ENCODE measurements at regions not wholly inside any gene's neighbourhood (a gene's known extent, or its start where the extent isn't known, plus 50 kb on each side); places are given as distances from the start of the nearest gene placed in this dataset.

DNA sequence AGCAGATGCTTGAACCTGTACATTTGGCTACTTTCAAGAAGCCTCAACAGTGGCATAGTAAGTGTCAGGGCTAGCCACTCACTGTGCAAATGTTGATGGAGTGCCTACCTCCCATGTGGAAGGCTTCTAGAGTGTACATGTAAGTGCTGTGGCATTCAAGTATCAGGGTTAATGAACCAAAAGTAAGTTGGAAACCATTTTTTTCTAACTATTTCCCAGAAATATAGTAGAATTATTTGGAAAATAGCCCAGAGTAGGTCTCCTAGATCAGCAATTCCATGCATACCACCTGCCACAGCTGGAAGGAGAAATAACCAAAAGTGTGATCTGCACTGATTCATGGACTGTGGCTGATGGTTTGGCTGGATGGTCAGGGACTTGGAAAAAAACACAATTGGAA is 53.3 kb downstream of the FOXD1 start:
- no peak for DNase-seq (ENCODE audit: low read depth)

DNA sequence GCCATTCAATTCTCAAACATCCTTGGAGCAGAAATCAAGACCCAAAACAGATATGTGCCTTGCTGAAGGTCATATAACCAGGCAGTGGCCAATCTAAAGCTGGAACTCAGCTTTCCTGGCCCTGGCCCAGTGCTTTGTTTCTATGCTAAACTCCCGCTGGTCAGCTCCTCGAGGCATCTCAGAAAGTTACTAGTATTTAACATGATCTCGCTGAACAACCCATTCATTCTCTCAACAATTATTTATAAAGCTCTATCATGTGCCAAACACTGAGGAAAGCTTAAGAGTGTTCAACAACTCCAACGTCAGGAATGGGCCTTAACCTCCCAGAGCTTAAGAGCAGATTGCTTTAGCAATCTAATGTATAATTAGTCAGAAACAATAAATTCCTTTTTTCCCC is 54.0 kb downstream of the FOXD1 start:
- DNase-seq (ENCODE audit: low read depth): no peak

DNA sequence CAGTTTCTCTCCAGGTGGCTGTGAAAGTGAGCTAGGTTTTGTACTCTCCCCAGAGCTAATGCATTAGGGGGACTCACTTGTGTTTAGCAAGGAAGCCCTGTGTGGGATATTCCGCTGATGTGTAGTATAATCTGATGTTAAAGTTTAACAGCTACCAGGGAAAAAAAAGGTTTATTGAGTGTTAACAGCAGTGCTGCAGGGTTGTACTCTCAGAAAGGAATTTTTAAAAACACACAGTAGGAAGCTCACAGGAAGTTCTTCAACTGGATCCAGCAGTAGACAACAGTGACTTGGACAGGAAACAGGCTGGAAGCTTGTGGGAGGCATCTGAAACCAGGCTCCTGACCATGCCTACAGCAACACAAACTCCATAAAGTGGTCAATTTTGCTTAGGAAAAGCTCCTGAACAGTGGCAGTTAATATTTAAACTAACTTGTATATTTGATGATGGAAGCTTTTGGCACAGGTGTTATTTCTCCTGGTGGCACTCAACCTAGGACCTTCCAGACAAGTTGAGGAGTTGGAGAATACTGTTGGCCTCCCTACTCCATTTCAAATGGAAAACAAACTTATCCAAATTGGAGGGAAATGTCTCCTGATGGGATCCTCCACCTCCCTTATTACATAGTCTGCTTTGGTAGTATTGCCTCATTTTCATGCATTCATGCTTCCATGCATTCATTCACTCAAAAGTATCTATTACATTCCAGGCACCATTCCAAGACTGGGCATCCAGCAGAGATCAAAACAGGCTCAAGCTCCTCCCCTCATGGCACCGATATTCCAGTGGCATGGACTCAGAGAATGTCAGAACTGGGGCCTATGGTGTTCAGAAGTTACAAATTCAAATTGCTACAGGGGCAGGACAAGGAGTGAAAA is 54.7 kb downstream of the FOXD1 start:
- DNase-seq (ENCODE audit: low read depth): peak; percentile 38

DNA sequence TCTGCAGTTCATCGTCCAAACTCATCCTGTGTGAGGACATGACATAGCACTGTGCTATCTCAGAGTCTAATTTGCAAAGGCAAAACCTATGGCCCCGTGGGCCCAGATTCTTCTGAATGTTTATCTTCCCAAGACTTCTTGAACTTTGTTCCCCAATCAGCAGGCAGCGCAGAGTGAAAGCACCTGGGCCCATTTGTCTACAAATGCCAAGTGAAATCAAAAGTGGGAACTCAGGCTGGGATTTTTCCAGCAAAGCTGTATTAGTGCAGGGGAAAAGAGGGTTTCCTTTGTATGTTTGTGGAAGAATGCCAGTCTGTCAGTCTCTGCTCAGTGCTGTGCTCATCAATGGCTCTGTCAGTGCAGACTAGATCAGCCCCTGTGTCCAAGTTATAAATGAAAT is 55.8 kb downstream of the FOXD1 start:
- no peak for DNase-seq (ENCODE audit: low read depth)

DNA sequence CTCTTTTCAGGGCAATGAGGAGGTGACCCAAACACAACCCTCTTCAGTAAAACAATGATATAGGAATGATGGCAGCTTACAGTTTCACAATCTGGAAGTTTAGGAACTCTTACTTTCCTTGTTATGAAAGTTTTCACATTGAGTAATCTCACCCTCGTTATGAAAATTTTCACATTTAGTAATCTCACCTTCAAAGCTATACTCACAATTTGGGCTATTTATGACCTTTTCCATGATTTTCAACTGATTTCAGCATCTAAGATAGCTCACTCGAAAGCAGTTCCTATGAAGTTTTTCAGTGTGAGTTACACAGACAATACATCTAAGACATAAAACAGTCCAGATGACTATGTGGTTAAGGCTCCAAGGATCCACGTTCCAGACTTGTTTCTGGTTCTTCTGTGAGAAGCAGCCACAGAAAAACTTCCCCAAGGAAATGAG is 57.1 kb downstream of the FOXD1 start:
- DNase-seq (ENCODE audit: low read depth): no peak

DNA sequence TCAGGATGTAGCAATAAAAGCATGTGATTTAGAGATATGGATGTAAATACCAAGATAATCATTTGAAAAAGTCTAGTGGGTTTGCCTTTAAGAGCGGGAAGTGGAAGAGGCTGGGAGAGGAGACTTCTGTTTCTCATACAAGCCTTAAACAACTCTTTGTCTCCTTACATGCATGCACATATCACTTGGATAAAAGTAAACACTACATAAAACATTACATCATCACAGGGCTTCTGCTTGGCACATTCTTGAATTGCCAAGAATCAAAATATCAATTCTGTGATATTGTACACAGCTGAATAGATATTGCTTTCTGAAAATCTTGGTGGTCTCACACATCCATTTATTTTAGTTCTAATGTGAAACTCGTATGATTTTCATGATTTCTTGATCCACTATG is 57.6 kb downstream of the FOXD1 start:
- no peak for DNase-seq (ENCODE audit: low read depth)

DNA sequence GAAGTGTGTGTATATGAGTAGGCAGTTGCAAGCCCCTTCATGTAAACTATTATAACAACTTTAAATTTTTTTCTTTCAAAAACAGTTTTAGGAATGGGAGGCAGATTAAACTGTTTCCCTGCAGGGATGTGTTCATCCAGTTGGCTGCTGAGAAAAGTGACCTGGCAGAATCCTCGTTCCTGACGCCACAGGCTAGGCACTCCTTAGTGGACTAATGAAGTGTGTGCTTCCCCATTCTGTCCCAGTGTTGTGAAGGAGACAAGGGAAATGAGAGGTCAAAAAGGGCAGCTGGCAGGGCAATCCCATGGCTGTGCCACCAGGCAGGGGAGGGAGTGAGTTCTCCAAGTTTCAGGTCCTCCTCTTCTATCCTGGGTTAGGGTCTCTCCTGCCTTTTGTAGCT is 59.8 kb downstream of the FOXD1 start:
- DNase-seq (ENCODE audit: low read depth): no peak

DNA sequence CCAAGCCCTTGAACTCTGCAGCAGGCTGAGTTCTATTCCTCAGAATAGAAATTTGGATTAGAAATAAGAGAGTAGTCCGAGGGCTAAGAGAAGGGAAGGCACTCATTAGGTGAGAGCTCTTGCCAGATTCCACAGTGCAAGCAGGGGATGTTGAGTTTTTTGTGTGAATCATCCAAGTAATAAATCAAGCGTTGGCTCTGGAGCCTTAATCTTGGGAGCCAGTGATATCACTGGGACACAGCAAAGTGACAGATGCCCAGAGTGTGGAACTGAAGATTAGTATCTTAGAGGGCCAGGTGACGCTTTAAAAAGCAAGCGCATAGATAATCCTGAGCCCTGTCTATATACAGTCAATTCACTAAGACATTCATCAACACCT is 60.3 kb downstream of the FOXD1 start:
- DNase-seq (ENCODE audit: low read depth): peak; percentile 85

DNA sequence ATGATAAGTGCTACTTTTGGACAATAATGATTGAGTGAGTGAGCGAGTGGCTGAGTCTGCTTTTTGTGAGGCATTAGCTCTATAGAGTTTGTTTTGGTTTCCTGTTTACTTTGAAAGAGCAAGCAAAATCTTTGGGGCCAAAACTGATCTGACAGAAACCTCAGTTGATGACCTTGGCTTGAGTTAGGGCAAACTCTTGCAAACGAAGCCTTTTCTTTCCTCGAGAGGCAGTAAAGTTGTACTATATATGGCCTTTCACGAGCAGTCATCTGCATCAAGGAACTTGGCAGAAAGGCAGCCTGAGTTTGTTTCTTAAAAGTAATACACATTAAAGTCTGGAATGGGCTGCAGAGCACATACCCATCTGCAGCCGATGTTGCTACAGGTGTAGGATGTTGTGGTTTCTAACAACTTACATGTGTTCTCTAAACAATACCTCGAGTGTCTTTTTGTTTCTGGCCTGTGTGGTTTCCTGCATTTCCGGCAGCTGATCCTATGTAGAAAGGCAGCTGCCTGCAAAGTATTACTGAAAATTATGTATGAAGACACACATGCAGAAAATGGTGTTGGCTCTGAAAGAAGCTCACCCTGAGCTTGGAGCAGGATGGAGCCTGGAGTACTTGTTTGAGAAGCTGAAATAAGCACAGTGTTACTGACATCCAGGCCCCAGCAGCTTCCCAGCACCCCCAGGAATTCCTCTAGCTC is 60.8 kb downstream of the FOXD1 start:
- peak; percentile 40 for DNase-seq (ENCODE audit: low read depth)

DNA sequence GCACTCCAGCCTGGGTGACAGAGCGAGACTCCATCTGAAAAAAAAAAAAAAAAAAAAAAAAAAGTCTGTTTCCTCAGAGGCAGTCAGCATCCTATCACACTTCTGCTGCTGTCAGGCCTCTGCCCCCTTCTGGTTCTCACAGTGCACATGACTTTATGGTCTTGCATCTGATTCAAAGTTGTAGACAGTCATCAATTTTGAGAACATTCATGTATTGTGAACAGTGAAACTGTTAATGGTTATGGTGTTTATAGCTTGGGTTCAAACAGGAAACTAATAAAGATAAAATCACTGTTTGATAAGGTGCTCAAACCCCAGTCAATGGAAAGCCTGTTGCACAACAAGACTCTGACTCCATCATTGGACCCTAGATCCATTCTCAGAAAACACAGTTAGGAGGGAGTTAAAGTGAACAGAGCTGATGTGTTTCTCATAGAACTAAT is 61.4 kb downstream of the FOXD1 start:
- DNase-seq (ENCODE audit: low read depth): peak; percentile 49

DNA sequence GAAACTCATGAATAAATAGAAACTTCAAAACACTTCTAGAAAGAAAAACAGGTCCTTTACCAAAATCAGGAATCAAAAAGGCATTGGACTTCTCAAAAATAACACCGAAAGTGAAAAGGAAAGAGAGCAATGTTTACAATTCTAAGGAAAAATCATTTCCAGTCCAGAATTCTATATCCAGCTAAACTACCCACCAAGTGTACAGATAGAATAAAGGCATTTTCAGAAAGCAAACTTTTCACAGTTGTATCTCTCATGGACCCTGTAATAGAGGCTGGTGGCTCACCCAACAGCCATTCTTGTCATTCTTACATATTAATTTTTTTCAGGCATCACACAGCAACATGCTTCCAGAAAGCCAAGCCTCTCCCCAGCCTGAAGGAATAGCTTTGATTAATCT is 63.7 kb downstream of the FOXD1 start:
- DNase-seq (ENCODE audit: low read depth): no peak

DNA sequence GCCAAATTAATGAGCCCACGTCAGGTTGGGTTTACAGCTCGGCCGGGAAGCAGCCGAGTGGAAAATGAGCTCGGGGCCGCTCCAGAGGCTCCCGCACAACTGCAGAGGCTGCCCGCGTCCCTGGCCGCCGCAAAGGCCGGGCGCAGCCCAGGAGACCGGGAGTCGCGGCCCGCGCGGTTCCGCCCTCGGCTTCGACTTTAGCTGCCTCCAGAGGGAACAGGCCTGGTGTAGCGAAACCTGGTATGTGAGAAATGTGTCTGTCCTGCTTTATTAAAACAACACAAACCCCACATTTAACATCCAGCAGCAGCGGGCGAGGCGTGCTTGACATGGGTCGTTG is 66.2 kb downstream of the FOXD1 start:
- DNase-seq (ENCODE audit: low read depth): no peak

DNA sequence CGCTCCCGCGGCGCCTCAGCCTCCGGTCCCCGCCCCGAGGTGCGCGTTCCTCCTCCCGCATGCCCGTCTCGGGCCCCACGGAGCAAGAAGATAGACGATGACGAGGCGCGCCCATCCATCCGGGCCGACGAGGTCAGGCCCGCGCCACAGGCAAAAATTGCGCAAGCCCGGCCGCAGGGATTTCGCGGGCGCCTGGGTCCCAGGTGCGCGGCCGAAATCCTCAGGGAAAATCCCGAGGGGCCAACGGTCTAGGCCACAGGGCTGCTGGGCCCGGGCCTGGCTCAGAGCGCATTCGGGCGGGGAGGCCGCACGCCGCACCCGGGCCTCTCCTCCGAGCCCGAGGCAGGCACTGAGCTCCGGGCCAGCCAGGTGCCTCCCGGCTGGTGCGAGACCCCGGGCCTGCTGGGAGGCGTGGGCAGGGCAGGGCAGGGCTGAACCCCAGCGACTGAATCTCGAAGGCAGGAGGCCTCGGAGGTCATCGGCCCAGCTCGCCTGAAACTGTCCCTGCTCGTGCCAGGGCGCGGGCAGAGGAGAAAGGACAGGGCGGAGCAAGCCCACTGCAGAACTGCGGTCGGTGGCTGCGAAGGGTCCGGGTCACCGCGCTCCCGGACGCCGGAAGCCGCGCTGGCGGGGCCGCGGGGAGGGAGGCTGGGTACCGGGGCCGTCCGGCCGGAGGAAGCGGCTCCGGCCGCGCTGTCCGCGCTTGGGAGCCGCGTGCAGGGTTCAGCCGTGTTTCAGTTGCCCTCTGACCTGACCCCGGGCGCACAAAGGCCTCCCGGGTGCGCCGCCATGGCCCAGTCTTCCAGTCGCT is 66.8 kb downstream of the FOXD1 start:
- DNase-seq (ENCODE audit: low read depth): no peak

DNA sequence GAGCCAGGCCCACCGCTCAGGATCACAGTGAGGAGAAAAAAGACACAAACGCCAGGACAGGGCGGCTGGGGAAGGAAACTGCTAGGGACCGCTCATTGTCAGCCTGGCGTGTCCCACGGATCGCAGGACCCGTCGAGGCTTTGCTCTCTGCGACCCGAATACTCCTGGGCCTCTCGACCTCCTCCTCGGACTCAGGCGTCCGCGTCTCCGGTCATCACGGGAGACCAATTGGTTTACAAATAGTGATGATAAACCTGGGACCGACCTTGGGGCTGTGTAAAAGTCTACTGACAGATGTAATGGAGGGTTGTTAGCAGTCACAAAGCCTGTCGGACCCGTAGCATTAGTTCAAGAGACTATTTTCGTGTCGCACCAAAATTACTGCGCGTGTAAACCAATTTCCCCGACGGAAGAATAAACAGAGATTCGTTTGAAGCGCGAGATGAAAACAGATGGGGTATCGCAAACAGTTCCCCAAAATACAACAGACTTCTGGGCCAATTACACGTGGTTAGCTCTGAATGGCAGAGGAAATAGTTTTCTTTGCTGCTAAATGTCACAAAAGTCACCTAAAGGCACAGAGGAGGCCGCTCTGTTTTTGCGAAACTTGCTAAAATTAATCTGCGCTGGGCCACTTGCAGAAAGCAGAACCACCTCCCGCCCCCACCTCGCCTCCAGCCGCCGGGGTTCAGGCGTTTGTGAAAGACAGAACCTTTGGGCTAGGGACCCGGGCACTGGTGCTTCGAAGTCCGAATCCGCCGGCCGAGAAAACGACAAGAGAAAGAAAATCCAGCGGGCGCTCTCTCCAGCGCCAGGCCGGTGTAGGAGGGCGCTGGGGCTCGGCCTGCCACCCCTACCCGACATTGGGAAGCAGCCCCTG is 67.6 kb downstream of the FOXD1 start:
- DNase-seq (ENCODE audit: low read depth): no peak

DNA sequence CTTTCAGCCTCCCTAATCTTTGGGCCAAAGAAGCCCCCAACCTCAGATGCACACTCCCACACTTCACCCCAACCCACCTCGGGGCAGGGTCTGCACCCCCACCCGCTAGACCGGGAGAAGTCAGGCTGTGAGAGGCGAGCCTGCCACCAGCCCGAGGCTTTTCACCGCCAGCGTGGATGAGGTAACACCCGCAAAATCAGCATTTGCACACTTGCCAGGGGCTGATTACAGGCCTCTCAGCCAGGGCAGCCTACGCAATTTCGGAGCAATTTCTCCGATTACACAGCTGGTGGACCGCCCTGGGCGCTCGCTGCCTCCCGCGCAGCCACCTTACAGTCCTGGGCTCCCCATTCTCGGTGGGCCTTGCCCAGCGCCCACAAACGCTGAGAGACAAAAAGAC is 68.5 kb downstream of the FOXD1 start:
- DNase-seq (ENCODE audit: low read depth): no peak

DNA sequence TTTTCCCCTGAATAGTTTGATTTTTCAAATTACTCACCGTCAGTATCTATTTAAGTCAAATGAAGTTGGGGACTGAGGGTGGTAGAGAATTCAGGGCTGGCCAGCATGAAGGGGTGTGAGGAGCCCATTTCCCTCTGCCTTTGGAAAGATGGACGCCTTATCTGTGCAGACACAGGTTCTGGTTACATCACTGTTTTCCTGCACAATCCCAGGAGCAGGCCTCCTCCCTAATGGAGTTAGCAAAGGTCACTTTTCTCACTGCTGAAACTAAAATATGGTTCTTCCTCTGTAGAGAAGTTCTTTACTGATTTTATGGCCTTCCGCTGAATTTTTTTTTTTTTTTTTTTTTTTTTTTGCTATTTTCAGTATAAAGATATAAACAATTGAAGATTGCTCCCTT is 69.1 kb downstream of the FOXD1 start:
- no peak for DNase-seq (ENCODE audit: low read depth)

DNA sequence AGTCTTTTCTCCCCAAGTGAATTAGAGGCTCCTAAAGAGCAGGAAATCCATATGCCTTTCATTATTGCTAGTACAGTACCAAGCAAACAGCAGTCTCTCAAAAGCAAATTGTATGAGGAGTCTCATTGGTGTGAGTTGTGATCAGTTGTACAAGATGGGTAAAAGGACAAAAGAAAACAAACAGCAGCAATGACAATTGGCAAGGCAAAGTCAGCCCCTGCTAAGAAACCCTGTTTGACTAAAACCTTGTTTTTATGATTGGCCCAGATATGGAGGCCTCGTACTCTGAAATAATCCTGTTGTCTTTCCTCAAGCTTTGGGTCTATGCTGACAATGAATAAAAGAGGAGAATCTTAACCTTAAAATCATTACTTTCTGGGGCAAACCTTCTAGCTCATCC is 69.8 kb downstream of the FOXD1 start:
- no peak for DNase-seq (ENCODE audit: low read depth)

DNA sequence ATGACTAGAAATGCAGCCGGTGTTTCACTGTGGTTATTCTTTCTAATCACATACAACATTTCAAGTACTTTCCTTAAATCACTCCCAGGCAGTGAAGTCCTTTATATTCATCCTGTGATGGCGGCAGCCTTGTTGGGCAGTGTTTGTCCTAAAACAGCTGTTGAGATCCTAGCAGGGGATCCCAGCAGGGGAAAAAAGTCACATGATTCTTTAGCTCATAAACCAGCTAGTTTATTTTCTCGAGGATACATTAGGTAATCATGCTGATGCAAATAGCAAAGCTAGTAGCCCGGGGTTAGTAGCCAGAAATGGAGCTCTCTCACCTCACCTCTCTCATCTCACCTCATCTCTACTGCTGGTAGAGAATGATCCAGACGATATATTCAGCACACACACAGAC is 70.5 kb downstream of the FOXD1 start:
- peak; percentile 36 for DNase-seq (ENCODE audit: low read depth)

DNA sequence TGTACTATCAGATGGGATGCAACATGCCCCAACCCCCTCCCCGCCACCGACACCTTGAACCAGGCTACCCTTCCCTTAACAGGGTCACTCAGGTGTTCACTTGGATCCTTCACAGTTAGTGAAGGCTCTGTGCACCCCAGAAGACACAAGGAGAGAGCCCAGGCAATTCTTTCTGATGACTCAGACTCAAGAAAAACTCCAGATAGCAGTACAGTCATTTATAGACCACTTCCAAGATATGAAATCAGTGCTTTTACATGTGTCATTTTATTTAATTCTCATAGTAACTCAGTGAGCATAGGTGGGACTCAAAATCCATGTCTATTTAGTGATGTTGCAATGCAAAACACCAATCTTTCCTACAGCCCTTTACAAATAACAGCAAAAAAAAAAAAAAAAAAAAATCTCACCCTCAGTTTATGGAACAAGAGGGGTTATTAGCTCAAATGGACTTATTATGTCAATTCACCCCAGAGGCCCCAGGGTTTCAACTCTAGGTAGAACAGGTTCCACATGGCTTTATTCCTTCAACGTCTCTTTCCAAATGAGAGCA is 71.9 kb downstream of the FOXD1 start:
- peak; percentile 81 for DNase-seq (ENCODE audit: low read depth)

DNA sequence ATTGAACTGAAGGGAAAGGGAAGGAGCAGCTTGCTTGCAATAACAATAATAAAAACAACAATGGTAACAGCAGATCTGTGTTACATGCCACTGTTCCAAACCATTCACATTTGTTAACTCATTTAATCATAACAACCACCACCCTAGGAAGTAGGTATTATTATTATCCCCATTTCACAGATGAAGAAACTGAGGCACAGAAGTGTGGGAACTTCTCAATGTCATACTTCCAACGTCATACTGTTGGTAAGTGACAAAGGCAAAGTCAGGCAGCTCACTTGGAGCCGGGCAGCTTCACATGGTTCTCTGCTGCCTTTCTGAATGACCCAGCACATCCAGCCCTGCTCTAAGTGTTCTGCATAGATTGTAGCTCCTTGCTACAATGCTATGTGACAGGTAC is 72.6 kb downstream of the FOXD1 start:
- no peak for DNase-seq (ENCODE audit: low read depth)

DNA sequence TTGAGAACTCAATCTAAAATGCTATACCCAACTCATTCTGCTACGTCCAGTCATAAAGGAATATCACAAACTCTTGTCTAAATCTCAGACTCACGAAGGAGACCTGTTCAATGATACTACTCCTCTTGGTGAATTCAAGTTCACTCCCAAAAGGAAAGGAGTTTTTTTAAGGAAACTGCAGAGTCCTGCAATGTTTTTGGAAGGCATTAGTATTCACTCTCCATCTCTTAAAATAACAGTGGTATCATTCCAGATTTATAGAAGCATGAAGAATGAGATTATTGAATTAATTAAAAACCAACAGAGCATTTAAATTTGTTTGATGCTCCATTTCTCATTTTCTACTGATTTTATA is 73.4 kb downstream of the FOXD1 start:
- no peak for DNase-seq (ENCODE audit: low read depth)

Measured in M059J (cell line).